Retinal pigment epithelial cell (primary cell): ENCODE measurements at regions not wholly inside any gene's neighbourhood (a gene's known extent, or its start where the extent isn't known, plus 50 kb on each side); places are given as distances from the start of the nearest gene placed in this dataset.

Experiments used
- DNase-seq: peaks from one replicate; pipeline ENCODE4 v3.0.0-alpha.2; 2010; ENCODE audit warnings: low read depth
- H3K4me3 ChIP-seq: 2 replicates; pipeline ENCODE4 v1.5.1; 2011; ENCODE audit warnings: mild to moderate bottlenecking, low read length, control low read depth, moderate library complexity
- TF ChIP-seq, protein P1 (sequence below): conservative IDR thresholded peaks from 2 replicates; pipeline ENCODE4 v1.5.1; 2011; ENCODE audit warnings: low read depth, low read length, control low read depth, inconsistent platforms

GRCh38 chr2:138228101-138228500 is 263.8 kb downstream of the HNMT start:
- no peak for DNase-seq
- TF ChIP-seq, protein P1, sequence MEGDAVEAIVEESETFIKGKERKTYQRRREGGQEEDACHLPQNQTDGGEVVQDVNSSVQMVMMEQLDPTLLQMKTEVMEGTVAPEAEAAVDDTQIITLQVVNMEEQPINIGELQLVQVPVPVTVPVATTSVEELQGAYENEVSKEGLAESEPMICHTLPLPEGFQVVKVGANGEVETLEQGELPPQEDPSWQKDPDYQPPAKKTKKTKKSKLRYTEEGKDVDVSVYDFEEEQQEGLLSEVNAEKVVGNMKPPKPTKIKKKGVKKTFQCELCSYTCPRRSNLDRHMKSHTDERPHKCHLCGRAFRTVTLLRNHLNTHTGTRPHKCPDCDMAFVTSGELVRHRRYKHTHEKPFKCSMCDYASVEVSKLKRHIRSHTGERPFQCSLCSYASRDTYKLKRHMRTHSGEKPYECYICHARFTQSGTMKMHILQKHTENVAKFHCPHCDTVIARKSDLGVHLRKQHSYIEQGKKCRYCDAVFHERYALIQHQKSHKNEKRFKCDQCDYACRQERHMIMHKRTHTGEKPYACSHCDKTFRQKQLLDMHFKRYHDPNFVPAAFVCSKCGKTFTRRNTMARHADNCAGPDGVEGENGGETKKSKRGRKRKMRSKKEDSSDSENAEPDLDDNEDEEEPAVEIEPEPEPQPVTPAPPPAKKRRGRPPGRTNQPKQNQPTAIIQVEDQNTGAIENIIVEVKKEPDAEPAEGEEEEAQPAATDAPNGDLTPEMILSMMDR: no peak
- no peak overlapping the region for H3K4me3 ChIP-seq

- TF ChIP-seq, protein P1: no peak
Measured at GRCh38 chr2:138234265-138234664, 267.3 kb upstream of the SPOPL start.

DNA sequence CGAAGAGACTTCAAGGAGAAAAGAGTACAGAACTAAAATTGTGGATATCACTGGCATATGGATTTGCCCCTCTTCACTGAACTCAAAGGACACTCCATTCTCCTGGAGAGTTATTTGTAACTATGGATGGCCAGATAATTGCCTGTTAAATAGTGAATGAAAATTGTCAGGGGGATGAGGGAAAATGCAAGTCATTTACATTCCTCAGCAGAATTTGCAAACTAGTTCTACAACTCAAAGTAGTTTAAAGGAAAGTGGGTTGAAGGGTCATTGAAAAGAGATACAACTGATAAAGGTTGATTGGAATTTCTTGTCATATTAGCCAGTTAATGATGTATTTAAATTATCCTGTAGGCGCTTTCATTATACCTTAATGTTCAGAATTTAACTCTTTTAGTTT is 266.5 kb upstream of the SPOPL start:
- TF ChIP-seq, protein P1: no peak
- no peak for DNase-seq

More at GRCh38 chr2:138234265-138234664, 267.3 kb upstream of the SPOPL start:
- no peak overlapping the region for H3K4me3 ChIP-seq
- DNase-seq: no peak

GRCh38 chr2:138236142-138236541 is 265.4 kb upstream of the SPOPL start:
- TF ChIP-seq, protein P1: no peak
- H3K4me3 ChIP-seq: no peak overlapping the region
- no peak for DNase-seq

More for the DNA sequence above, 266.5 kb upstream of the SPOPL start:
- H3K4me3 ChIP-seq: no peak overlapping the region

GRCh38 chr2:138237667-138238384 is 263.7 kb upstream of the SPOPL start:
- H3K4me3 ChIP-seq: no peak overlapping the region
- DNase-seq: no peak
- TF ChIP-seq, protein P1: no peak

DNA sequence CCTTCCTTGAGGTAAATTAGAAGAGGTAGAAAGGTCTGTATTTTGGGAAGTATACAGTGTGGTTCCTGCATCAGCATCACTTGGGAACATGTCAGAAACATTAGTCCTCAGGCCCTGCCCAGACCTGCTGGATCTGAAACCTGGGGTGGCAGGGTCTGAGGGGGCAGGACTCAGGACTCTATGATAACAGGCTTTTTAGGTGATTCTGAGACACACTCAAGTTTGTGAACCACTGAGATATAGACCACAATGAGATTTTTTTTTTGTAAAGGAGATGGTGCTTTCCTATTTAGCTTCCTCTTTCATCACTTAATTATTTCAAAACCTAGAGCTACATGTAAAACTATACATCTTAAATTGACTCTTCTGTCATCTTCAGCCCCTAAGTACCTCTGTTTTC is 262.7 kb upstream of the SPOPL start:
- H3K4me3 ChIP-seq: no peak overlapping the region
- TF ChIP-seq, protein P1: no peak
- no peak for DNase-seq

GRCh38 chr2:138239902-138240491 is 261.6 kb upstream of the SPOPL start:
- no peak for DNase-seq
- no peak overlapping the region for H3K4me3 ChIP-seq
- TF ChIP-seq, protein P1: no peak
